Ishikawa (cell line): ENCODE measurements at regions not wholly inside any gene's neighbourhood (a gene's known extent, or its start where the extent isn't known, plus 50 kb on each side); places are given as distances from the start of the nearest gene placed in this dataset.

Experiments used
- CEBPB ChIP-seq: IDR thresholded peaks from 2 replicates; pipeline ENCODE4 v1.6.1; 2012
- CREB1 ChIP-seq: IDR thresholded peaks from 2 replicates; pipeline ENCODE4 v1.6.1; 2012; ENCODE audit warnings: low read depth
- EGR1 ChIP-seq: IDR thresholded peaks from 2 replicates; pipeline ENCODE4 v1.6.1; 2012
- EP300 ChIP-seq: IDR thresholded peaks from 2 replicates; pipeline ENCODE4 v1.6.1; 2012; ENCODE audit warnings: borderline replicate concordance
- FOXM1 ChIP-seq: IDR thresholded peaks from 2 replicates; pipeline ENCODE4 v1.6.1; 2012; ENCODE audit warnings: low read depth, borderline replicate concordance
- MAX ChIP-seq: IDR thresholded peaks from 2 replicates; pipeline ENCODE4 v1.6.1; 2012
- NFIC ChIP-seq: IDR thresholded peaks from 2 replicates; pipeline ENCODE4 v1.6.1; 2012
- RAD21 ChIP-seq: IDR thresholded peaks from 2 replicates; pipeline ENCODE4 v1.6.1; 2012; ENCODE audit warnings: low read depth
- REST ChIP-seq: IDR thresholded peaks from 2 replicates; pipeline ENCODE4 v1.6.1; 2012; ENCODE audit warnings: low read depth, mild to moderate bottlenecking
- TAF1 ChIP-seq: IDR thresholded peaks from 2 replicates; pipeline ENCODE4 v1.6.1; 2012; ENCODE audit warnings: low read depth, mild to moderate bottlenecking
- TCF12 ChIP-seq: IDR thresholded peaks from 2 replicates; pipeline ENCODE4 v1.6.1; 2012; ENCODE audit warnings: low read depth
- TEAD4 ChIP-seq: IDR thresholded peaks from 2 replicates; pipeline ENCODE4 v1.6.1; 2012
- USF1 ChIP-seq: IDR thresholded peaks from 2 replicates; pipeline ENCODE4 v1.6.1; 2012
- YY1 ChIP-seq: IDR thresholded peaks from 2 replicates; pipeline ENCODE4 v1.6.1; 2012; ENCODE audit warnings: low read depth
- ZBTB7A ChIP-seq: IDR thresholded peaks from 2 replicates; pipeline ENCODE4 v1.6.1; 2012; ENCODE audit warnings: low read depth

- no peak for TF ChIP-seq CEBPB
- TF ChIP-seq TCF12 = no peak
Observed at GRCh38 chr15:38945551-38946298, 381.1 kb upstream of the RASGRP1 start.

GRCh38 chr15:38954090-38954489, 389.5 kb upstream of the RASGRP1 start:
- TF ChIP-seq EP300 = no peak
- no peak for TF ChIP-seq TCF12
- no peak for TF ChIP-seq EGR1
- no peak for TF ChIP-seq CREB1
- TF ChIP-seq NFIC = no peak
- TF ChIP-seq ZBTB7A = no peak
- TF ChIP-seq RAD21 = no peak
- no peak for TF ChIP-seq MAX
- TF ChIP-seq CEBPB = no peak
- TF ChIP-seq REST = no peak
- TF ChIP-seq USF1 = no peak
- TF ChIP-seq TAF1 = no peak
- TF ChIP-seq TEAD4 = no peak
- TF ChIP-seq YY1 = no peak
- TF ChIP-seq FOXM1 = no peak

- no peak for TF ChIP-seq FOXM1
- no peak for TF ChIP-seq TCF12
- TF ChIP-seq YY1 = no peak
- TF ChIP-seq USF1 = no peak
- TF ChIP-seq NFIC = no peak
- TF ChIP-seq EP300 = no peak
- TF ChIP-seq TEAD4 = no peak
- TF ChIP-seq EGR1 = no peak
Observed at GRCh38 chr15:38961456-38961855, 396.8 kb upstream of the RASGRP1 start.

- TF ChIP-seq MAX (no peak), REST (no peak), ZBTB7A (no peak), YY1 (no peak), NFIC (no peak), CEBPB (no peak), EGR1 (no peak), TEAD4 (no peak), CREB1 (no peak), EP300 (no peak), TCF12 (no peak)
Observed at GRCh38 chr15:38961931-38962330, 397.3 kb upstream of the RASGRP1 start.

- no peak for TF ChIP-seq YY1
- TF ChIP-seq TAF1 = no peak
- no peak for TF ChIP-seq FOXM1
- no peak for TF ChIP-seq EP300
Observed at GRCh38 chr15:38972831-38973230, 408.2 kb upstream of the RASGRP1 start.

GRCh38 chr15:38975282-38975990, 410.8 kb upstream of the RASGRP1 start:
- no peak for TF ChIP-seq FOXM1
- TF ChIP-seq EGR1 = no peak
- no peak for TF ChIP-seq YY1
- no peak for TF ChIP-seq TAF1
- TF ChIP-seq CEBPB = no peak
- no peak for TF ChIP-seq ZBTB7A
- TF ChIP-seq CREB1 = no peak
- TF ChIP-seq RAD21 = no peak
- TF ChIP-seq TCF12 = no peak
- no peak for TF ChIP-seq NFIC
- no peak for TF ChIP-seq MAX
- no peak for TF ChIP-seq REST
- no peak for TF ChIP-seq TEAD4
- TF ChIP-seq EP300 = no peak
- TF ChIP-seq USF1 = no peak
